ENCODE measurements at regions not wholly inside any gene's neighbourhood (a gene's known extent, or its start where the extent isn't known, plus 50 kb on each side); places are given as distances from the start of the nearest gene placed in this dataset.

DNA sequence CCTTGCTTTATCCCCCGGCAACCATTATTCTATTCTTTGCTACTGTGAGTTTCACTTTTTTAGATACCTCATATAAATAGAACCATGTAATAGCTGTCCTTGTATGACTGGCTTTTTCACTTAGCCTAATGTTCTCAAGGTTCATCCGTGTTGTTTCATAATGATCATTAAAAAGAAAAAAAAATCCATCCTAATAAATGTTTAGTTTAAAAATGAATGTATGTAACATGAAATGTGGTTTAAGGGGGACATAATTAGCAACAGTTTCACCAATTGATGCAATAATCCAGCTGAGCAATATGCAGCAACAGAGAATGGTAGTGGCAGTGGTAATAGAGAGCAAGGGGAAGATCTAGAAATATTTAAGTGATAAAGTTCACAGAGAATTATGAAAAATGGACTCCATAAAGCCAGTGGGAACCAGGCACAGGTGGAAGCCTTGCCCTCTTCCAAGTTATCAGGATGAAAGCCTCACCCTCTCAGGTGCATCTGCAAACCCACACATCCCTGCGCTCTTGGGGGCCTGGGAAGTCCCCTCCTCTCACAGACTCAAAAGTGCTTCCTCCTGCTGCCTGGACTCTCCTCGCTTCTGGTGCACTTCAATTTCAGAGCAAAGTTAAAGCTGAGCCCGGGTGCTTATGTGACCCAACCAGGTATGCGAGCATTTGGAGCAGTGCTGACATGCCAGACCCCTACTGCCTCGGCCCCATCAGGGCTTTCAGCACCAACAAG is 1403.3 kb upstream of the SLC39A10 start:
- no peak overlapping the region for H3K27ac ChIP-seq
- TF ChIP-seq ZFX (IDR thresholded peaks at IDR 0.05; ENCODE audit: borderline replicate concordance) (no peak), CTCF (IDR thresholded peaks at IDR 0.05) (no peak)

- no peak for TF ChIP-seq ZFX (IDR thresholded peaks at IDR 0.05; ENCODE audit: borderline replicate concordance)
- TF ChIP-seq CTCF (IDR thresholded peaks at IDR 0.05) = no peak
- H3K27ac ChIP-seq = no peak overlapping the region
Measured at GRCh38 chr2:194252127-194252526, 1404.9 kb upstream of the SLC39A10 start.

- TF ChIP-seq ZFX (IDR thresholded peaks at IDR 0.05; ENCODE audit: borderline replicate concordance) = no peak
- no peak for TF ChIP-seq CTCF (IDR thresholded peaks at IDR 0.05)
Measured at GRCh38 chr2:194232600-194232999, 1424.4 kb upstream of the SLC39A10 start.

DNA sequence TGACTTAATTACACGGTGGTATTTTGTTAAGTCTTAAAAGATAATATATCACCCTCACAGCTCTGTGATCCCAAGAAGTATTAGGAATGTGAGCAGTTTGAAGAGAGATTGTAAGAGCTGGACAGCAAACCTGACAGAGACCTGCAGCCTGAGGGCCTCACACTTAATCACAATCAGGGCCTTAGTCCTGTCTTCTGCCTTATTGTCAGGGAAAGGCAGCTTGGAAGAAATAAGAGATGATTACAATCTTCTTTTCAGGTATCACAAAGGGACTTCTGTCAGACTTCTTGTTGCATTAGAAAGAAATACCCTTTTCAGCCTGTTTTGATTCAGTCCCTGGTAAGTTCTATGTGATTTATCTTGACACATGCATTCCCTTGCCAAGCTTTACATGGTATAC is 1433.8 kb upstream of the SLC39A10 start:
- no peak overlapping the region for H3K27ac ChIP-seq
- no peak for TF ChIP-seq CTCF (IDR thresholded peaks at IDR 0.05)
- no peak for TF ChIP-seq ZFX (IDR thresholded peaks at IDR 0.05; ENCODE audit: borderline replicate concordance)

More at GRCh38 chr2:194232600-194232999, 1424.4 kb upstream of the SLC39A10 start:
- no peak overlapping the region for H3K27ac ChIP-seq

DNA sequence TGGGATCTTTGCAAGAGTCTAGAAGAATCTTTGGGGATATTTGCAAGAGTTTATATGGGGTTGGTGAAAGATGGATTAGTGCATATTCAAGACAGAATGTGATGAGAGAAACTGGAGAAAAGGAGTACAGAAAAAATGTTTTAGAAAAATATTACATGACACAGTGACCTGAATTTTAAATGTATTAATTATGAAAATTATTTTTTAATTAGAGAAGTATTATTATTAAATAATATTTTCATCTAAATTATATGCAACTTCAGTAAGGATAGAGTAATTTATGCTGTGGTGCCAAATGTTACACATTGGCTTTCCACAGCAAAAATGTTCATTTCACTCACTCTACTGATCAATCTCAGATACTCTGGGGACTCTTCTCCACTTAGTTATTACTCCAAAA is 1442.8 kb upstream of the SLC39A10 start:
- no peak overlapping the region for H3K27ac ChIP-seq
- no peak for TF ChIP-seq CTCF (IDR thresholded peaks at IDR 0.05)
- TF ChIP-seq ZFX (IDR thresholded peaks at IDR 0.05; ENCODE audit: borderline replicate concordance) = no peak

GRCh38 chr2:194205568-194206227 is 1451.3 kb upstream of the SLC39A10 start:
- H3K27ac ChIP-seq = no peak overlapping the region
- no peak for TF ChIP-seq ZFX (IDR thresholded peaks at IDR 0.05; ENCODE audit: borderline replicate concordance)
- no peak for TF ChIP-seq CTCF (IDR thresholded peaks at IDR 0.05)

DNA sequence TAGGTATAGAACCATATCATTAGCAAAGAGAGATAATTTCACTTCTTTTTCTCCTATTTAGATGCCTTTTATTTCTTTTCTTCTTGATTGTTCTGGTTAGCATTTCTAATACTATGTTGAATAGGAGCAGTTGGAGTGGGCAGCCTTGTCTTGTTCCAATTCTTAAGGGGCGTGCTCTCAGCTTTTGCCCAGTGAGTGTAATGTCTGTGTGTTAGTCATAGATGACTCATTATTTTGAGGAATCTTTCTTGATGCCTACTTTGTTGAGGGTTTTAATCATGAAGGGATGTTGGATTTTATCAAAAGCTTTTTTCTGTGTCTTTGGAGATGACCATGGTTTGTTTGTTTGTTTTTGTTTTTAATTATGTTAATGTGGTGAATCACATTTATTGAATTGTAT is 1453.1 kb upstream of the SLC39A10 start:
- TF ChIP-seq CTCF (IDR thresholded peaks at IDR 0.05) (no peak), ZFX (IDR thresholded peaks at IDR 0.05; ENCODE audit: borderline replicate concordance) (no peak)
- no peak overlapping the region for H3K27ac ChIP-seq

Data from 22Rv1 (cell line).